NB4 (cell line): ENCODE measurements at regions not wholly inside any gene's neighbourhood (a gene's known extent, or its start where the extent isn't known, plus 50 kb on each side); places are given as distances from the start of the nearest gene placed in this dataset.

Experiments used
- MYC ChIP-seq: IDR thresholded peaks from 2 replicates; pipeline ENCODE4 v1.6.1; 2011; ENCODE audit warnings: low read depth, low read length
- POLR2A ChIP-seq: IDR thresholded peaks from 2 replicates; pipeline ENCODE4 v1.6.1; 2011; ENCODE audit warnings: mild to moderate bottlenecking; ENCODE audit not compliant: insufficient read length; ENCODE audit errors: extremely low read depth
- TF ChIP-seq, protein P1 (sequence below): IDR thresholded peaks from one replicate; pipeline ENCODE4 v1.5.1; 2012; ENCODE audit warnings: low read depth, low read length
- TF ChIP-seq, protein P2 (sequence below): IDR thresholded peaks from 2 replicates; pipeline ENCODE4 v1.6.1; 2011; ENCODE audit warnings: low read depth, low read length

GRCh38 chr3:87615506-87615905 lies 339.1 kb upstream of the POU1F1 start:
- TF ChIP-seq MYC = no peak
- TF ChIP-seq, protein P1, sequence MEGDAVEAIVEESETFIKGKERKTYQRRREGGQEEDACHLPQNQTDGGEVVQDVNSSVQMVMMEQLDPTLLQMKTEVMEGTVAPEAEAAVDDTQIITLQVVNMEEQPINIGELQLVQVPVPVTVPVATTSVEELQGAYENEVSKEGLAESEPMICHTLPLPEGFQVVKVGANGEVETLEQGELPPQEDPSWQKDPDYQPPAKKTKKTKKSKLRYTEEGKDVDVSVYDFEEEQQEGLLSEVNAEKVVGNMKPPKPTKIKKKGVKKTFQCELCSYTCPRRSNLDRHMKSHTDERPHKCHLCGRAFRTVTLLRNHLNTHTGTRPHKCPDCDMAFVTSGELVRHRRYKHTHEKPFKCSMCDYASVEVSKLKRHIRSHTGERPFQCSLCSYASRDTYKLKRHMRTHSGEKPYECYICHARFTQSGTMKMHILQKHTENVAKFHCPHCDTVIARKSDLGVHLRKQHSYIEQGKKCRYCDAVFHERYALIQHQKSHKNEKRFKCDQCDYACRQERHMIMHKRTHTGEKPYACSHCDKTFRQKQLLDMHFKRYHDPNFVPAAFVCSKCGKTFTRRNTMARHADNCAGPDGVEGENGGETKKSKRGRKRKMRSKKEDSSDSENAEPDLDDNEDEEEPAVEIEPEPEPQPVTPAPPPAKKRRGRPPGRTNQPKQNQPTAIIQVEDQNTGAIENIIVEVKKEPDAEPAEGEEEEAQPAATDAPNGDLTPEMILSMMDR = no peak
- no peak for TF ChIP-seq POLR2A
- TF ChIP-seq, protein P2, sequence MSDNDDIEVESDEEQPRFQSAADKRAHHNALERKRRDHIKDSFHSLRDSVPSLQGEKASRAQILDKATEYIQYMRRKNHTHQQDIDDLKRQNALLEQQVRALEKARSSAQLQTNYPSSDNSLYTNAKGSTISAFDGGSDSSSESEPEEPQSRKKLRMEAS = no peak
